ENCODE measurements at regions not wholly inside any gene's neighbourhood (a gene's known extent, or its start where the extent isn't known, plus 50 kb on each side); places are given as distances from the start of the nearest gene placed in this dataset.

DNA sequence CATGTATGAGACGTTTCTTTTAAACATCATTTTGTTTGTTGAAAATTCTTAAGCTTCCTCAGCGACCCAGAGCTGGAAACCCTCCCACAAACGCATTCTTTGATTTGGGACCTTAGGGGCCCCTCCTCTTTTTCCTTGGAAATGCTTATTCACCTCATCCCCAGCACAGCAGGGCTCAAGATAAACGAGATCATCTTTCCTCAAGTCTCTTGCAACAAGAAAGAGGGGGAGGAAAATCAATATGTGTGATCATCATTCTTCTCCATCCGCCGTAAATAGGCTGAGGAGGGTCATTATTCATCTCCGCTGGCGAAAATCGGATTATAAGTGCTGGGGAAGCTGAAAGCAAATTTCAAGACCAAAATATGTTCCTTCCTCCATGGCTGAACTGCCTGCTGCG lies 1415.2 kb downstream of the AACS start:
- no peak for ATAC-seq
- DNase-seq (ENCODE audit: low spot score) = no peak
- Mint-ChIP-seq H3K4me1 (no peaks in the 10 kb centered on the region), H3K27me3 (ENCODE audit: low read depth) (no peaks in the 10 kb centered on the region; the same call in 1 of the 2 replicates), H3K36me3 (peaks cover 59% of the 10 kb centered on the region), H3K4me3 (no peak overlapping the region), H3K27ac (no peak overlapping the region), H3K9me3 (peaks cover 71% of the 10 kb centered on the region)
- POLR2A ChIA-PET = no interaction called here
- CTCF ChIA-PET = no interaction called here
- no peak for TF ChIP-seq MXD4 (CRISPR knock-in tag; IDR thresholded peaks at IDR 0.05; ENCODE audit: borderline replicate concordance)

DNA sequence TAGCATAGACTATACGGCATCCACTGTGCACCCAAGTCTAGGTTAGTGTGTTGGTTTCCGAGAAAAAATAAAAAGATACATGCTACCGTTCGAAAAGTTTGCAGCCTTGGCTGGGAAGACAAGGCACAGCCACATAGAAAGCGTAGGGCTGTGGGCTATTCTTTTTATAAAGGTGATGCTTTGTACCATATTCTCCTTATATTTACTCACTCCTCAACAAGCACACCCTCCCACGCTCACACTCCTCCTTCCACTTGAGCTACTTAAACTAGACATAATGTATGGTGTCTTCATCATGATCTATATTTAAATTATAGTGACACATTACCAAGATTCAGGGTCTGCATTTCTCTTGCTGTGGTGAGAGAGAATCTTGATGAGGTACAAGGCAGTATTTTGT lies 1416.5 kb downstream of the AACS start:
- ATAC-seq = no peak
- H3K4me3 Mint-ChIP-seq = no peak overlapping the region
- TF ChIP-seq NR1H2 (CRISPR knock-in tag; IDR thresholded peaks at IDR 0.05) (no peak), E2F1 (CRISPR knock-in tag; IDR thresholded peaks at IDR 0.05) (no peak), NFE2L1 (CRISPR knock-in tag; IDR thresholded peaks at IDR 0.05) (no peak), ZNF416 (CRISPR knock-in tag; IDR thresholded peaks at IDR 0.05) (no peak), MYBL2 (CRISPR knock-in tag; IDR thresholded peaks at IDR 0.05) (no peak), ELF4 (CRISPR knock-in tag; IDR thresholded peaks at IDR 0.05; ENCODE audit: low read depth) (no peak), TEAD4 (CRISPR knock-in tag; IDR thresholded peaks at IDR 0.05) (no peak), ZBTB21 (CRISPR knock-in tag; IDR thresholded peaks at IDR 0.05; ENCODE audit: borderline replicate concordance) (no peak), ZNF425 (CRISPR knock-in tag; conservative IDR thresholded peaks at IDR 0.05) (no peak)
- TF ChIP-seq, protein P1, sequence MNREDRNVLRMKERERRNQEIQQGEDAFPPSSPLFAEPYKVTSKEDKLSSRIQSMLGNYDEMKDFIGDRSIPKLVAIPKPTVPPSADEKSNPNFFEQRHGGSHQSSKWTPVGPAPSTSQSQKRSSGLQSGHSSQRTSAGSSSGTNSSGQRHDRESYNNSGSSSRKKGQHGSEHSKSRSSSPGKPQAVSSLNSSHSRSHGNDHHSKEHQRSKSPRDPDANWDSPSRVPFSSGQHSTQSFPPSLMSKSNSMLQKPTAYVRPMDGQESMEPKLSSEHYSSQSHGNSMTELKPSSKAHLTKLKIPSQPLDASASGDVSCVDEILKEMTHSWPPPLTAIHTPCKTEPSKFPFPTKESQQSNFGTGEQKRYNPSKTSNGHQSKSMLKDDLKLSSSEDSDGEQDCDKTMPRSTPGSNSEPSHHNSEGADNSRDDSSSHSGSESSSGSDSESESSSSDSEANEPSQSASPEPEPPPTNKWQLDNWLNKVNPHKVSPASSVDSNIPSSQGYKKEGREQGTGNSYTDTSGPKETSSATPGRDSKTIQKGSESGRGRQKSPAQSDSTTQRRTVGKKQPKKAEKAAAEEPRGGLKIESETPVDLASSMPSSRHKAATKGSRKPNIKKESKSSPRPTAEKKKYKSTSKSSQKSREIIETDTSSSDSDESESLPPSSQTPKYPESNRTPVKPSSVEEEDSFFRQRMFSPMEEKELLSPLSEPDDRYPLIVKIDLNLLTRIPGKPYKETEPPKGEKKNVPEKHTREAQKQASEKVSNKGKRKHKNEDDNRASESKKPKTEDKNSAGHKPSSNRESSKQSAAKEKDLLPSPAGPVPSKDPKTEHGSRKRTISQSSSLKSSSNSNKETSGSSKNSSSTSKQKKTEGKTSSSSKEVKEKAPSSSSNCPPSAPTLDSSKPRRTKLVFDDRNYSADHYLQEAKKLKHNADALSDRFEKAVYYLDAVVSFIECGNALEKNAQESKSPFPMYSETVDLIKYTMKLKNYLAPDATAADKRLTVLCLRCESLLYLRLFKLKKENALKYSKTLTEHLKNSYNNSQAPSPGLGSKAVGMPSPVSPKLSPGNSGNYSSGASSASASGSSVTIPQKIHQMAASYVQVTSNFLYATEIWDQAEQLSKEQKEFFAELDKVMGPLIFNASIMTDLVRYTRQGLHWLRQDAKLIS (CRISPR knock-in tag; IDR thresholded peaks at IDR 0.05; ENCODE audit: borderline replicate concordance) = no peak
- TF ChIP-seq, protein P2, sequence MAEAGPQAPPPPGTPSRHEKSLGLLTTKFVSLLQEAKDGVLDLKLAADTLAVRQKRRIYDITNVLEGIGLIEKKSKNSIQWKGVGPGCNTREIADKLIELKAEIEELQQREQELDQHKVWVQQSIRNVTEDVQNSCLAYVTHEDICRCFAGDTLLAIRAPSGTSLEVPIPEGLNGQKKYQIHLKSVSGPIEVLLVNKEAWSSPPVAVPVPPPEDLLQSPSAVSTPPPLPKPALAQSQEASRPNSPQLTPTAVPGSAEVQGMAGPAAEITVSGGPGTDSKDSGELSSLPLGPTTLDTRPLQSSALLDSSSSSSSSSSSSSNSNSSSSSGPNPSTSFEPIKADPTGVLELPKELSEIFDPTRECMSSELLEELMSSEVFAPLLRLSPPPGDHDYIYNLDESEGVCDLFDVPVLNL (CRISPR knock-in tag; IDR thresholded peaks at IDR 0.05; ENCODE audit: borderline replicate concordance, low read depth) = no peak
- TF ChIP-seq, protein P3, sequence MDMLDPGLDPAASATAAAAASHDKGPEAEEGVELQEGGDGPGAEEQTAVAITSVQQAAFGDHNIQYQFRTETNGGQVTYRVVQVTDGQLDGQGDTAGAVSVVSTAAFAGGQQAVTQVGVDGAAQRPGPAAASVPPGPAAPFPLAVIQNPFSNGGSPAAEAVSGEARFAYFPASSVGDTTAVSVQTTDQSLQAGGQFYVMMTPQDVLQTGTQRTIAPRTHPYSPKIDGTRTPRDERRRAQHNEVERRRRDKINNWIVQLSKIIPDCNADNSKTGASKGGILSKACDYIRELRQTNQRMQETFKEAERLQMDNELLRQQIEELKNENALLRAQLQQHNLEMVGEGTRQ (CRISPR knock-in tag; IDR thresholded peaks at IDR 0.05) = no peak
- TF ChIP-seq, protein P4, sequence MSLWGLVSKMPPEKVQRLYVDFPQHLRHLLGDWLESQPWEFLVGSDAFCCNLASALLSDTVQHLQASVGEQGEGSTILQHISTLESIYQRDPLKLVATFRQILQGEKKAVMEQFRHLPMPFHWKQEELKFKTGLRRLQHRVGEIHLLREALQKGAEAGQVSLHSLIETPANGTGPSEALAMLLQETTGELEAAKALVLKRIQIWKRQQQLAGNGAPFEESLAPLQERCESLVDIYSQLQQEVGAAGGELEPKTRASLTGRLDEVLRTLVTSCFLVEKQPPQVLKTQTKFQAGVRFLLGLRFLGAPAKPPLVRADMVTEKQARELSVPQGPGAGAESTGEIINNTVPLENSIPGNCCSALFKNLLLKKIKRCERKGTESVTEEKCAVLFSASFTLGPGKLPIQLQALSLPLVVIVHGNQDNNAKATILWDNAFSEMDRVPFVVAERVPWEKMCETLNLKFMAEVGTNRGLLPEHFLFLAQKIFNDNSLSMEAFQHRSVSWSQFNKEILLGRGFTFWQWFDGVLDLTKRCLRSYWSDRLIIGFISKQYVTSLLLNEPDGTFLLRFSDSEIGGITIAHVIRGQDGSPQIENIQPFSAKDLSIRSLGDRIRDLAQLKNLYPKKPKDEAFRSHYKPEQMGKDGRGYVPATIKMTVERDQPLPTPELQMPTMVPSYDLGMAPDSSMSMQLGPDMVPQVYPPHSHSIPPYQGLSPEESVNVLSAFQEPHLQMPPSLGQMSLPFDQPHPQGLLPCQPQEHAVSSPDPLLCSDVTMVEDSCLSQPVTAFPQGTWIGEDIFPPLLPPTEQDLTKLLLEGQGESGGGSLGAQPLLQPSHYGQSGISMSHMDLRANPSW (CRISPR knock-in tag; conservative IDR thresholded peaks at IDR 0.05; ENCODE audit: low read depth) = no peak
- TF ChIP-seq, protein P5, sequence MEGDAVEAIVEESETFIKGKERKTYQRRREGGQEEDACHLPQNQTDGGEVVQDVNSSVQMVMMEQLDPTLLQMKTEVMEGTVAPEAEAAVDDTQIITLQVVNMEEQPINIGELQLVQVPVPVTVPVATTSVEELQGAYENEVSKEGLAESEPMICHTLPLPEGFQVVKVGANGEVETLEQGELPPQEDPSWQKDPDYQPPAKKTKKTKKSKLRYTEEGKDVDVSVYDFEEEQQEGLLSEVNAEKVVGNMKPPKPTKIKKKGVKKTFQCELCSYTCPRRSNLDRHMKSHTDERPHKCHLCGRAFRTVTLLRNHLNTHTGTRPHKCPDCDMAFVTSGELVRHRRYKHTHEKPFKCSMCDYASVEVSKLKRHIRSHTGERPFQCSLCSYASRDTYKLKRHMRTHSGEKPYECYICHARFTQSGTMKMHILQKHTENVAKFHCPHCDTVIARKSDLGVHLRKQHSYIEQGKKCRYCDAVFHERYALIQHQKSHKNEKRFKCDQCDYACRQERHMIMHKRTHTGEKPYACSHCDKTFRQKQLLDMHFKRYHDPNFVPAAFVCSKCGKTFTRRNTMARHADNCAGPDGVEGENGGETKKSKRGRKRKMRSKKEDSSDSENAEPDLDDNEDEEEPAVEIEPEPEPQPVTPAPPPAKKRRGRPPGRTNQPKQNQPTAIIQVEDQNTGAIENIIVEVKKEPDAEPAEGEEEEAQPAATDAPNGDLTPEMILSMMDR (IDR thresholded peaks at IDR 0.05) = no peak
- TF ChIP-seq, protein P6, sequence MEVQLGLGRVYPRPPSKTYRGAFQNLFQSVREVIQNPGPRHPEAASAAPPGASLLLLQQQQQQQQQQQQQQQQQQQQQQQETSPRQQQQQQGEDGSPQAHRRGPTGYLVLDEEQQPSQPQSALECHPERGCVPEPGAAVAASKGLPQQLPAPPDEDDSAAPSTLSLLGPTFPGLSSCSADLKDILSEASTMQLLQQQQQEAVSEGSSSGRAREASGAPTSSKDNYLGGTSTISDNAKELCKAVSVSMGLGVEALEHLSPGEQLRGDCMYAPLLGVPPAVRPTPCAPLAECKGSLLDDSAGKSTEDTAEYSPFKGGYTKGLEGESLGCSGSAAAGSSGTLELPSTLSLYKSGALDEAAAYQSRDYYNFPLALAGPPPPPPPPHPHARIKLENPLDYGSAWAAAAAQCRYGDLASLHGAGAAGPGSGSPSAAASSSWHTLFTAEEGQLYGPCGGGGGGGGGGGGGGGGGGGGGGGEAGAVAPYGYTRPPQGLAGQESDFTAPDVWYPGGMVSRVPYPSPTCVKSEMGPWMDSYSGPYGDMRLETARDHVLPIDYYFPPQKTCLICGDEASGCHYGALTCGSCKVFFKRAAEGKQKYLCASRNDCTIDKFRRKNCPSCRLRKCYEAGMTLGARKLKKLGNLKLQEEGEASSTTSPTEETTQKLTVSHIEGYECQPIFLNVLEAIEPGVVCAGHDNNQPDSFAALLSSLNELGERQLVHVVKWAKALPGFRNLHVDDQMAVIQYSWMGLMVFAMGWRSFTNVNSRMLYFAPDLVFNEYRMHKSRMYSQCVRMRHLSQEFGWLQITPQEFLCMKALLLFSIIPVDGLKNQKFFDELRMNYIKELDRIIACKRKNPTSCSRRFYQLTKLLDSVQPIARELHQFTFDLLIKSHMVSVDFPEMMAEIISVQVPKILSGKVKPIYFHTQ (CRISPR knock-in tag; IDR thresholded peaks at IDR 0.05) = no peak
- TF ChIP-seq, protein P7, sequence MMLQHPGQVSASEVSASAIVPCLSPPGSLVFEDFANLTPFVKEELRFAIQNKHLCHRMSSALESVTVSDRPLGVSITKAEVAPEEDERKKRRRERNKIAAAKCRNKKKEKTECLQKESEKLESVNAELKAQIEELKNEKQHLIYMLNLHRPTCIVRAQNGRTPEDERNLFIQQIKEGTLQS (CRISPR knock-in tag; conservative IDR thresholded peaks at IDR 0.05) = no peak

More for the DNA sequence above, 1416.5 kb downstream of the AACS start:
- H3K36me3 Mint-ChIP-seq = peaks cover 59% of the 10 kb centered on the region
- no peaks in the 10 kb centered on the region for H3K4me1 Mint-ChIP-seq
- ChIA-PET CTCF (no interaction called here), POLR2A (no interaction called here)
- no peak overlapping the region for H3K27ac Mint-ChIP-seq
- peaks cover 69% of the 10 kb centered on the region for H3K9me3 Mint-ChIP-seq
- DNase-seq (ENCODE audit: low spot score) = no peak
- H3K27me3 Mint-ChIP-seq (ENCODE audit: low read depth) = no peaks in the 10 kb centered on the region
